ENCODE measurements at regions not wholly inside any gene's neighbourhood (a gene's known extent, or its start where the extent isn't known, plus 50 kb on each side); places are given as distances from the start of the nearest gene placed in this dataset.

GRCh38 chr1:185474440-185475149, 157.6 kb upstream of the IVNS1ABP start (continued):
- TF ChIP-seq TSHZ2 (CRISPR knock-in tag; IDR thresholded peaks at IDR 0.05) (no peak), ZC3H10 (CRISPR knock-in tag; IDR thresholded peaks at IDR 0.05) (no peak), RARB (CRISPR knock-in tag; IDR thresholded peaks at IDR 0.05) (no peak), ARNTL (CRISPR knock-in tag; IDR thresholded peaks at IDR 0.05; ENCODE audit: borderline replicate concordance, low read depth) (no peak)

GRCh38 chr1:185473186-185473585, 156.1 kb upstream of the IVNS1ABP start:
- TF ChIP-seq GLIS3 (CRISPR knock-in tag; IDR thresholded peaks at IDR 0.05) (no peak), TSHZ2 (CRISPR knock-in tag; IDR thresholded peaks at IDR 0.05) (no peak), ZFP30 (CRISPR knock-in tag; IDR thresholded peaks at IDR 0.05) (no peak), ARNTL (CRISPR knock-in tag; IDR thresholded peaks at IDR 0.05; ENCODE audit: borderline replicate concordance, low read depth) (no peak), ISL1 (CRISPR knock-in tag; IDR thresholded peaks at IDR 0.05) (no peak), ZFP3 (CRISPR knock-in tag; IDR thresholded peaks at IDR 0.05) (no peak)
- ATAC-seq, result no peak

- TF ChIP-seq ZNF565 (CRISPR knock-in tag; conservative IDR thresholded peaks at IDR 0.05; ENCODE audit: low read depth), result no peak
- no peak for TF ChIP-seq TCF4 (CRISPR knock-in tag; IDR thresholded peaks at IDR 0.05; ENCODE audit: borderline replicate concordance)
- TF ChIP-seq RARB (CRISPR knock-in tag; IDR thresholded peaks at IDR 0.05), result no peak
- TF ChIP-seq SNAI2 (CRISPR knock-in tag; IDR thresholded peaks at IDR 0.05), result no peak
- TF ChIP-seq OSR1 (CRISPR knock-in tag; IDR thresholded peaks at IDR 0.05), result no peak
- TF ChIP-seq ZFP3 (CRISPR knock-in tag; IDR thresholded peaks at IDR 0.05), result no peak
- no peak for TF ChIP-seq ARNTL (CRISPR knock-in tag; IDR thresholded peaks at IDR 0.05; ENCODE audit: borderline replicate concordance, low read depth)
- TF ChIP-seq TSHZ2 (CRISPR knock-in tag; IDR thresholded peaks at IDR 0.05), result no peak
- TF ChIP-seq ESRRG (CRISPR knock-in tag; IDR thresholded peaks at IDR 0.05), result no peak
- no peak for TF ChIP-seq PATZ1 (CRISPR knock-in tag; IDR thresholded peaks at IDR 0.05; ENCODE audit: borderline replicate concordance)
- no peak for TF ChIP-seq CSDC2 (CRISPR knock-in tag; IDR thresholded peaks at IDR 0.05)
- no peak for TF ChIP-seq ZFP30 (CRISPR knock-in tag; IDR thresholded peaks at IDR 0.05)
- TF ChIP-seq ZC3H10 (CRISPR knock-in tag; IDR thresholded peaks at IDR 0.05), result no peak
- ATAC-seq, result no peak
Measured at GRCh38 chr1:185468626-185469025, 151.6 kb upstream of the IVNS1ABP start.

GRCh38 chr1:185467122-185467521, 150.1 kb upstream of the IVNS1ABP start:
- TF ChIP-seq OSR1 (CRISPR knock-in tag; IDR thresholded peaks at IDR 0.05), result no peak
- no peak for TF ChIP-seq ZFP30 (CRISPR knock-in tag; IDR thresholded peaks at IDR 0.05)
- no peak for ATAC-seq

Data from SK-N-SH treated with all-trans-retinoic acid at 6 μM for 48 hours (cell line).